ENCODE measurements at regions not wholly inside any gene's neighbourhood (a gene's known extent, or its start where the extent isn't known, plus 50 kb on each side); places are given as distances from the start of the nearest gene placed in this dataset.

GRCh38 chr3:189529468-189529867, 101.7 kb upstream of the TP63 start:
- H3K14ac ChIP-seq (ENCODE audit: low read length) = no peak overlapping the region
- H3K4me1 ChIP-seq (ENCODE audit: control insufficient read depth in 1 of 2, insufficient read depth in 2 of 2, low read length in 2 of 2) = no peaks in the 10 kb centered on the region
- H4K91ac ChIP-seq (ENCODE audit: low read depth, low read length) = no peak overlapping the region
- no peak overlapping the region for H3K23ac ChIP-seq (ENCODE audit: low read length)
- no peak overlapping the region for H3K9ac ChIP-seq (ENCODE audit: low read length)
- no peak overlapping the region for H2AK5ac ChIP-seq (ENCODE audit: low read length)
- H3K18ac ChIP-seq (ENCODE audit: low read length) = no peak overlapping the region
- no peaks in the 10 kb centered on the region for H3K79me2 ChIP-seq (ENCODE audit: control insufficient read depth, insufficient read depth, low read length, poor library complexity)
- H3K27ac ChIP-seq (ENCODE audit: low read depth, low read length) = no peak overlapping the region
- no peak overlapping the region for H3K4me2 ChIP-seq (ENCODE audit: low read length)
- H3K4me3 ChIP-seq (ENCODE audit: low read depth, low read length) = no peak overlapping the region
- no peak overlapping the region for H2BK12ac ChIP-seq (ENCODE audit: low read length)
- no peak overlapping the region for H2BK120ac ChIP-seq (ENCODE audit: insufficient read depth, low read length, poor library complexity)
- no peaks in the 10 kb centered on the region for H3K79me1 ChIP-seq (ENCODE audit: low read length)
- WGBS (ENCODE audit: extremely low coverage, insufficient coverage, insufficient read length) = no CpG with 5 or more reads among the region's 1 CpG
- no peaks in the 10 kb centered on the region for H3K27me3 ChIP-seq (ENCODE audit: insufficient read depth, low read length)
- H2BK5ac ChIP-seq (ENCODE audit: low read depth, low read length, poor library complexity) = no peak overlapping the region
- DNase-seq = no peak
- no peaks in the 10 kb centered on the region for H3K36me3 ChIP-seq (ENCODE audit: control insufficient read depth in 1 of 2, insufficient read depth in 2 of 2, low read length in 2 of 2)
- no peak overlapping the region for H4K12ac ChIP-seq (ENCODE audit: low read depth, low read length)
- H2AFZ ChIP-seq (ENCODE audit: insufficient read depth, low read length, poor library complexity) = no peak overlapping the region
- H3K4ac ChIP-seq (ENCODE audit: low read depth, low read length) = no peak overlapping the region
- H3K9me3 ChIP-seq (ENCODE audit: insufficient read depth, low read depth, low read length) = no peaks in the 10 kb centered on the region
- H4K8ac ChIP-seq (ENCODE audit: low read depth, low read length) = no peak overlapping the region

DNA sequence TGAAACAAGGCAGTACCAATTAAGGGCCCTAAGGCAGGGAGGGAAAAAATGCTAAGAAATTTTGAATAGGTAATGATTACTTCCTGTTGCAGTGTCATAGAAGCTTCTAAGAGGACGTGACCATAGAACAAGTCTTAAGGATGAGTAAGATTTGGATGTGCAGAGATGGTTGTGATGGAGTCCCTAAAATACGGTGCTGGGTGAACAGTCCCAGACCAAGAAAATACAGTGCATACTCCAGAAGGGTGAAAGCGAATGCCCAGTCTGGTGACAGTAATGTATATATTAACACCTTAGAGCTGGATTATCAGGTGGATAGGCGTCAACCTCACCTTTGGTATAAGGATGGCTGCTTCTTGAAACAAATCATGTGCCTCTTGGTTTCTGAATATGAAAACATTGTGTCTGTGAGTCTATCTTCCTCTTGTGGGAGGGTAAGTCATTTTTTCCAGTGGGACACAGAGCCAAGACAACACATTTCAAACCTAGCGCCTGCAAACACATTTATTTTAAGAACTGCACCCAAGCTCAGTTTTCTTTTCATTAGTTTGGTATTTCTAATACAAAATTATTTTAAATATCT, 101.2 kb upstream of the TP63 start:
- H3K23ac ChIP-seq (ENCODE audit: low read length) = no peak overlapping the region
- no CpG with 5 or more reads among the region's 5 CpGs for WGBS (ENCODE audit: extremely low coverage, insufficient coverage, insufficient read length)
- no peak overlapping the region for H2AK5ac ChIP-seq (ENCODE audit: low read length)
- no peak overlapping the region for H3K4me2 ChIP-seq (ENCODE audit: low read length)
- DNase-seq = no peak
- H4K8ac ChIP-seq (ENCODE audit: low read depth, low read length) = no peak overlapping the region
- no peak overlapping the region for H3K14ac ChIP-seq (ENCODE audit: low read length)
- no peak overlapping the region for H3K4ac ChIP-seq (ENCODE audit: low read depth, low read length)
- H2BK12ac ChIP-seq (ENCODE audit: low read length) = no peak overlapping the region
- no peak overlapping the region for H4K12ac ChIP-seq (ENCODE audit: low read depth, low read length)
- H3K79me2 ChIP-seq (ENCODE audit: control insufficient read depth, insufficient read depth, low read length, poor library complexity) = no peaks in the 10 kb centered on the region
- no peak overlapping the region for H3K4me3 ChIP-seq (ENCODE audit: low read depth, low read length)
- no peaks in the 10 kb centered on the region for H3K79me1 ChIP-seq (ENCODE audit: low read length)
- H2BK120ac ChIP-seq (ENCODE audit: insufficient read depth, low read length, poor library complexity) = no peak overlapping the region
- no peaks in the 10 kb centered on the region for H3K9me3 ChIP-seq (ENCODE audit: insufficient read depth, low read depth, low read length)
- no peaks in the 10 kb centered on the region for H3K27me3 ChIP-seq (ENCODE audit: insufficient read depth, low read length)
- H4K91ac ChIP-seq (ENCODE audit: low read depth, low read length) = no peak overlapping the region
- H3K36me3 ChIP-seq (ENCODE audit: control insufficient read depth in 1 of 2, insufficient read depth in 2 of 2, low read length in 2 of 2) = no peaks in the 10 kb centered on the region
- no peak overlapping the region for H2BK5ac ChIP-seq (ENCODE audit: low read depth, low read length, poor library complexity)
- no peak overlapping the region for H3K18ac ChIP-seq (ENCODE audit: low read length)
- H2AFZ ChIP-seq (ENCODE audit: insufficient read depth, low read length, poor library complexity) = no peak overlapping the region
- H3K9ac ChIP-seq (ENCODE audit: low read length) = no peak overlapping the region
- no peak overlapping the region for H3K27ac ChIP-seq (ENCODE audit: low read depth, low read length)
- no peaks in the 10 kb centered on the region for H3K4me1 ChIP-seq (ENCODE audit: control insufficient read depth in 1 of 2, insufficient read depth in 2 of 2, low read length in 2 of 2)

GRCh38 chr3:189530822-189531221, 100.4 kb upstream of the TP63 start:
- Histone ChIP-seq H3K9me3 (ENCODE audit: insufficient read depth, low read depth, low read length) (no peaks in the 10 kb centered on the region), H2BK120ac (ENCODE audit: insufficient read depth, low read length, poor library complexity) (no peak overlapping the region), H3K4me2 (ENCODE audit: low read length) (no peak overlapping the region), H3K18ac (ENCODE audit: low read length) (no peak overlapping the region), H3K27ac (ENCODE audit: low read depth, low read length) (no peak overlapping the region), H3K36me3 (ENCODE audit: control insufficient read depth in 1 of 2, insufficient read depth in 2 of 2, low read length in 2 of 2) (no peaks in the 10 kb centered on the region), H4K8ac (ENCODE audit: low read depth, low read length) (no peak overlapping the region), H3K27me3 (ENCODE audit: insufficient read depth, low read length) (no peaks in the 10 kb centered on the region), H3K9ac (ENCODE audit: low read length) (no peak overlapping the region), H3K4ac (ENCODE audit: low read depth, low read length) (no peak overlapping the region), H3K23ac (ENCODE audit: low read length) (no peak overlapping the region), H3K4me1 (ENCODE audit: control insufficient read depth in 1 of 2, insufficient read depth in 2 of 2, low read length in 2 of 2) (no peaks in the 10 kb centered on the region), H4K91ac (ENCODE audit: low read depth, low read length) (no peak overlapping the region), H4K12ac (ENCODE audit: low read depth, low read length) (no peak overlapping the region), H2BK12ac (ENCODE audit: low read length) (no peak overlapping the region), H3K79me1 (ENCODE audit: low read length) (no peaks in the 10 kb centered on the region), H3K14ac (ENCODE audit: low read length) (no peak overlapping the region), H2AFZ (ENCODE audit: insufficient read depth, low read length, poor library complexity) (no peak overlapping the region), H3K79me2 (ENCODE audit: control insufficient read depth, insufficient read depth, low read length, poor library complexity) (no peaks in the 10 kb centered on the region), H2AK5ac (ENCODE audit: low read length) (no peak overlapping the region), H2BK5ac (ENCODE audit: low read depth, low read length, poor library complexity) (no peak overlapping the region), H3K4me3 (ENCODE audit: low read depth, low read length) (no peak overlapping the region)
- no peak for DNase-seq
- WGBS (ENCODE audit: extremely low coverage, insufficient coverage, insufficient read length) = no CpG with 5 or more reads among the region's 4 CpGs

- Histone ChIP-seq H3K27ac (ENCODE audit: low read depth, low read length) (no peak overlapping the region), H3K27me3 (ENCODE audit: insufficient read depth, low read length) (no peaks in the 10 kb centered on the region), H3K36me3 (ENCODE audit: control insufficient read depth in 1 of 2, insufficient read depth in 2 of 2, low read length in 2 of 2) (no peaks in the 10 kb centered on the region), H3K4me2 (ENCODE audit: low read length) (no peak overlapping the region), H4K91ac (ENCODE audit: low read depth, low read length) (no peak overlapping the region), H3K79me1 (ENCODE audit: low read length) (no peaks in the 10 kb centered on the region), H2BK120ac (ENCODE audit: insufficient read depth, low read length, poor library complexity) (no peak overlapping the region), H3K14ac (ENCODE audit: low read length) (no peak overlapping the region), H2AFZ (ENCODE audit: insufficient read depth, low read length, poor library complexity) (no peak overlapping the region), H2BK5ac (ENCODE audit: low read depth, low read length, poor library complexity) (no peak overlapping the region), H3K79me2 (ENCODE audit: control insufficient read depth, insufficient read depth, low read length, poor library complexity) (no peaks in the 10 kb centered on the region), H3K9ac (ENCODE audit: low read length) (no peak overlapping the region), H3K4me1 (ENCODE audit: control insufficient read depth in 1 of 2, insufficient read depth in 2 of 2, low read length in 2 of 2) (no peaks in the 10 kb centered on the region), H4K8ac (ENCODE audit: low read depth, low read length) (no peak overlapping the region), H3K4me3 (ENCODE audit: low read depth, low read length) (no peak overlapping the region), H2BK12ac (ENCODE audit: low read length) (no peak overlapping the region), H3K4ac (ENCODE audit: low read depth, low read length) (no peak overlapping the region), H3K9me3 (ENCODE audit: insufficient read depth, low read depth, low read length) (no peaks in the 10 kb centered on the region), H3K18ac (ENCODE audit: low read length) (no peak overlapping the region), H2AK5ac (ENCODE audit: low read length) (no peak overlapping the region), H3K23ac (ENCODE audit: low read length) (no peak overlapping the region), H4K12ac (ENCODE audit: low read depth, low read length) (no peak overlapping the region)
- no peak for DNase-seq
- WGBS (ENCODE audit: extremely low coverage, insufficient coverage, insufficient read length) = no CpG with 5 or more reads among the region's 2 CpGs
These were observed 99.9 kb upstream of the TP63 start for GRCh38 chr3:189531271-189531670.
